ENCODE measurements at regions not wholly inside any gene's neighbourhood (a gene's known extent, or its start where the extent isn't known, plus 50 kb on each side); places are given as distances from the start of the nearest gene placed in this dataset.

GRCh38 chr1:238648296-238648695 is 738.1 kb upstream of the CHRM3 start:
- no peak overlapping the region for H3K4me3 ChIP-seq (ENCODE audit: low read depth, low read length)

GRCh38 chr1:238647877-238648276 is 738.5 kb upstream of the CHRM3 start:
- H3K4me3 ChIP-seq (ENCODE audit: low read depth, low read length): no peak overlapping the region
- no peak for TF ChIP-seq CTCF (IDR thresholded peaks at IDR 0.05; ENCODE audit: low read depth, low read length)

More at GRCh38 chr1:238648296-238648695, 738.1 kb upstream of the CHRM3 start:
- TF ChIP-seq CTCF (IDR thresholded peaks at IDR 0.05; ENCODE audit: low read depth, low read length): no peak

GRCh38 chr1:238642231-238642630 is 744.1 kb upstream of the CHRM3 start:
- TF ChIP-seq CTCF (IDR thresholded peaks at IDR 0.05; ENCODE audit: low read depth, low read length): no peak
- no peak overlapping the region for H3K4me3 ChIP-seq (ENCODE audit: low read depth, low read length)

- H3K4me3 ChIP-seq (ENCODE audit: low read depth, low read length): no peak overlapping the region
- no peak for TF ChIP-seq CTCF (IDR thresholded peaks at IDR 0.05; ENCODE audit: low read depth, low read length)
Measured at GRCh38 chr1:238639861-238640260, 746.5 kb upstream of the CHRM3 start.

GRCh38 chr1:238628110-238628509 is 737.4 kb upstream of the ZP4 start:
- H3K4me3 ChIP-seq (ENCODE audit: low read depth, low read length): no peak overlapping the region
- TF ChIP-seq CTCF (IDR thresholded peaks at IDR 0.05; ENCODE audit: low read depth, low read length): no peak

- no peak overlapping the region for H3K4me3 ChIP-seq (ENCODE audit: low read depth, low read length)
- no peak for TF ChIP-seq CTCF (IDR thresholded peaks at IDR 0.05; ENCODE audit: low read depth, low read length)
Measured at GRCh38 chr1:238624776-238625175, 734.1 kb upstream of the ZP4 start.

- no peak overlapping the region for H3K4me3 ChIP-seq (ENCODE audit: low read depth, low read length)
- TF ChIP-seq CTCF (IDR thresholded peaks at IDR 0.05; ENCODE audit: low read depth, low read length): no peak
Measured at GRCh38 chr1:238621405-238621804, 730.7 kb upstream of the ZP4 start.

Measured in WI38 (cell line).